ENCODE measurements at regions not wholly inside any gene's neighbourhood (a gene's known extent, or its start where the extent isn't known, plus 50 kb on each side); places are given as distances from the start of the nearest gene placed in this dataset.
A peak's percentile ranks its signal among the peaks of the same experiment; 100 is the strongest.

GRCh38 chr10:52642208-52642607, 130.4 kb downstream of the MBL2 start:
- CTCF ChIA-PET = no interaction called here
- H2AFZ ChIP-seq (ENCODE audit: low read length) = no peak overlapping the region
- intact Hi-C loops (cut with micrococcal nuclease) = no loop called here
- no peaks in the 10 kb centered on the region for H3K9me2 ChIP-seq (replicated peaks; ENCODE audit: low read length)
- no TSS peak for BruUV-seq (replicated peaks)
- H3K27ac ChIP-seq (ENCODE audit: low read length) = no peak overlapping the region
- POLR2A ChIA-PET (ENCODE audit: unreplicated experiment) = interaction anchor here (0.6 kb wide), 1 partner anchor 1341 kb away, joined by 3 read pairs; no protein-coding TSS in a partner anchor
- no peaks in the 10 kb centered on the region for H3K27me3 ChIP-seq (ENCODE audit: low read length)
- no peaks in the 10 kb centered on the region for H3K79me2 ChIP-seq (ENCODE audit: low read length)
- no peaks in the 10 kb centered on the region for H3K36me3 ChIP-seq (ENCODE audit: low read depth, low read length)
- no peaks in the 10 kb centered on the region for H3K9me3 ChIP-seq (ENCODE audit: low read length)
- no peak overlapping the region for H3K9ac ChIP-seq (ENCODE audit: low read length)
- H3K4me1 ChIP-seq (ENCODE audit: insufficient read depth, low read length) = peaks cover 26% of the 10 kb centered on the region
- no peaks in the 10 kb centered on the region for H4K20me1 ChIP-seq (ENCODE audit: low read length)
- ATAC-seq (no peak), DNase-seq (no peak)
- no peak overlapping the region for H3K4me2 ChIP-seq (ENCODE audit: low read length)
- no peak overlapping the region for H3K4me3 ChIP-seq (ENCODE audit: low read length)
- no peak for TF ChIP-seq CTCF (conservative IDR thresholded peaks at IDR 0.05; ENCODE audit: low read depth, low read length)
- TF ChIP-seq EZH2phosphoT487 (IDR thresholded peaks at IDR 0.05; ENCODE audit: borderline replicate concordance, low read length) = no peak
- TF ChIP-seq EZH2 (IDR thresholded peaks at IDR 0.05; ENCODE audit: low read length, unreplicated experiment) = no peak
- no peaks in the 10 kb centered on the region for H3F3A ChIP-seq (ENCODE audit: low read length, unreplicated experiment)

DNA sequence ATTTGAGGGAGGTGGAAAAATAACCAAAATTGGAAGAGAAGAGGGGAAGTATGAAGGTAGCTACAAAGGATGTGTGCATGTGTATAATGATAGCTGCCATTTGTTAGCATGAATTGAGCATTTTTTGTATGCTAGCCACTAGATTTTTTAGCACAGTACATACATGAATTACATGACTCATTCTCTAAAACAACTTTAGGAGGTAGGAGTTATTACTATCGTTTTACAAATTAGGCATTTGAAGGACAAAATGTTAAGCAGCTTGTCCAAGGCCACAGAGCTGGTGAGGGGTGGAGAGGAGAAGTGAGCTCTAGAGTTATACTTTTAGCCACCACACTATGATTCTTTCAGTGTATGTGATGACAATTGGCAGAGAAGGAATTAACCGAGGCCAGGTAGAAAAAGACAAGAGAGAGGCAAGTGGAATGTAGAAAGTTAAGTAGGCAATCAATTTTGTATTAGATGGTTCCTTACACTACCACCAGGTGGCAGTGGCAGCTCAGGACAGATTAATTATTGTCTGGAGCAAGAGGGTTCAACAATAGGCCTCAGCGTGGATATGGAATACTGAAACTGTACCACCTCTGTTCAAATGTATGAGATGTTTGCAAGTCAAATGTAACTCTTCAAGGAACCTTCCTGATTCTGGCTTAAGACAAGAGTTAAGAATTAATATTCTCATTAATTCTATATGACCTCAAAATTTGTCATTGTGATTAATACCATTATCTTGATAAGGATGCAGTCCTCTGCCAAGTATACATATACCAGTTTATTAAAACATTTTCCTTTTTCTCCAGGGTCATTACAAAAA, 128.0 kb downstream of the MBL2 start:
- H3K27ac ChIP-seq (ENCODE audit: low read length) = no peak overlapping the region
- ATAC-seq (peak; percentile 83), DNase-seq (peak; percentile 97)
- no peaks in the 10 kb centered on the region for H3F3A ChIP-seq (ENCODE audit: low read length, unreplicated experiment)
- intact Hi-C loops (cut with micrococcal nuclease) = loop anchor here (1.0 kb wide), 4 partner anchors 60 to 336 kb away; no protein-coding TSS in a partner anchor
- POLR2A ChIA-PET (ENCODE audit: unreplicated experiment) = no interaction called here
- no peaks in the 10 kb centered on the region for H3K9me3 ChIP-seq (ENCODE audit: low read length)
- peak overlapping the region; percentile 18; the same call in 1 of the 2 replicates for H3K4me3 ChIP-seq (ENCODE audit: low read length)
- CTCF ChIA-PET = interaction anchor here (0.7 to 2.1 kb wide), 8 partner anchors 18 to 337 kb away, joined by 3 to 18 read pairs (median 4); no protein-coding TSS in a partner anchor
- H3K4me1 ChIP-seq (ENCODE audit: insufficient read depth, low read length) = peaks cover 15% of the 10 kb centered on the region
- H3K9me2 ChIP-seq (replicated peaks; ENCODE audit: low read length) = no peaks in the 10 kb centered on the region
- H3K9ac ChIP-seq (ENCODE audit: low read length) = no peak overlapping the region
- BruUV-seq (replicated peaks) = no TSS peak
- no peaks in the 10 kb centered on the region for H3K79me2 ChIP-seq (ENCODE audit: low read length)
- H2AFZ ChIP-seq (ENCODE audit: low read length) = peak overlapping the region; percentile 67
- TF ChIP-seq EZH2 (IDR thresholded peaks at IDR 0.05; ENCODE audit: low read length, unreplicated experiment) (no peak), EZH2phosphoT487 (IDR thresholded peaks at IDR 0.05; ENCODE audit: borderline replicate concordance, low read length) (no peak), CTCF (conservative IDR thresholded peaks at IDR 0.05; ENCODE audit: low read depth, low read length) (peak; percentile 100)
- H3K4me2 ChIP-seq (ENCODE audit: low read length) = peak overlapping the region; percentile 61
- H3K36me3 ChIP-seq (ENCODE audit: low read depth, low read length) = no peaks in the 10 kb centered on the region
- H3K27me3 ChIP-seq (ENCODE audit: low read length) = no peaks in the 10 kb centered on the region
- no peaks in the 10 kb centered on the region for H4K20me1 ChIP-seq (ENCODE audit: low read length)
